MCF 10A (cell line): ENCODE measurements at regions not wholly inside any gene's neighbourhood (a gene's known extent, or its start where the extent isn't known, plus 50 kb on each side); places are given as distances from the start of the nearest gene placed in this dataset.

Experiments
- BruUV-seq: library from RNA; stranded (reverse); fragments of 400-500 nt; replicated peaks from 2 replicates; lab custom pipeline; 2021; lab: Mats Ljungman, UMichigan
- CTCF ChIA-PET: fragments of 300-600 bp; sonication (Branson Sonifier 250); formaldehyde crosslinking; extraction: SDS; loops from one replicate; lab custom pipeline; 2021; ENCODE audit warnings: antibody characterized with exemption, inconsistent platforms; lab: Yijun Ruan, JAX
- POLR2A ChIA-PET: fragments of 300-600, 350-650 bp; sonication (Branson Sonifier 250); formaldehyde crosslinking; extraction: SDS; loops from one replicate; lab custom pipeline; 2020; ENCODE audit warnings: antibody characterized with exemption, inconsistent platforms; lab: Yijun Ruan, JAX
- DNase-seq: peaks from one replicate; pipeline ENCODE4 v3.0.0-alpha.2; 2018; ENCODE audit not compliant: unreplicated experiment
- H3K27ac Mint-ChIP-seq: one replicate; pipeline ENCODE4 v1.8.0; 2022; ENCODE audit warnings: mild to moderate bottlenecking, low read depth, mixed read lengths; ENCODE audit not compliant: unreplicated experiment
- H3K27me3 Mint-ChIP-seq: one replicate; pipeline ENCODE4 v1.8.0; 2022; ENCODE audit warnings: mixed read lengths; ENCODE audit not compliant: insufficient read depth, unreplicated experiment
- H3K36me3 Mint-ChIP-seq: one replicate; pipeline ENCODE4 v1.8.0; 2022; ENCODE audit warnings: mild to moderate bottlenecking, moderate library complexity, mixed read lengths; ENCODE audit not compliant: insufficient read depth, unreplicated experiment
- H3K4me1 Mint-ChIP-seq: one replicate; pipeline ENCODE4 v1.8.0; 2022; ENCODE audit warnings: mixed read lengths; ENCODE audit not compliant: insufficient read depth, unreplicated experiment
- H3K4me3 Mint-ChIP-seq: one replicate; pipeline ENCODE4 v1.8.0; 2022; ENCODE audit warnings: mild to moderate bottlenecking, moderate library complexity, mixed read lengths; ENCODE audit not compliant: unreplicated experiment
- H3K9me3 Mint-ChIP-seq: one replicate; pipeline ENCODE4 v1.8.0; 2022; ENCODE audit warnings: mixed read lengths; ENCODE audit not compliant: unreplicated experiment
- CTCF ChIP-seq: fragments of 200-600 bp; IDR thresholded peaks from one replicate; pipeline ENCODE4 v1.8.0; 2022; ENCODE audit warnings: antibody characterized with exemption, mild to moderate bottlenecking; ENCODE audit not compliant: unreplicated experiment
- intact Hi-C: fragments of 100-400 bp; cut with micrococcal nuclease; formaldehyde crosslinking; loops from 2 replicates; pipeline ENCODE4 v1.14.1; 2022

- Mint-ChIP-seq H3K27ac (no peak overlapping the region), H3K27me3 (no peaks in the 10 kb centered on the region), H3K4me1 (no peaks in the 10 kb centered on the region), H3K36me3 (no peaks in the 10 kb centered on the region), H3K4me3 (no peak overlapping the region), H3K9me3 (peaks cover 23% of the 10 kb centered on the region)
- BruUV-seq = no TSS peak
- ChIA-PET POLR2A (no interaction called here), CTCF (interaction anchor here (0.6 to 0.7 kb wide), 2 partner anchors 122 to 246 kb away, joined by 3 to 4 read pairs; no protein-coding TSS in a partner anchor)
- no peak for DNase-seq
- intact Hi-C loops = no loop called here
- TF ChIP-seq CTCF = no peak
Measured at GRCh38 chr1:115233598-115233997, 104.5 kb downstream of the NGF start.

DNA sequence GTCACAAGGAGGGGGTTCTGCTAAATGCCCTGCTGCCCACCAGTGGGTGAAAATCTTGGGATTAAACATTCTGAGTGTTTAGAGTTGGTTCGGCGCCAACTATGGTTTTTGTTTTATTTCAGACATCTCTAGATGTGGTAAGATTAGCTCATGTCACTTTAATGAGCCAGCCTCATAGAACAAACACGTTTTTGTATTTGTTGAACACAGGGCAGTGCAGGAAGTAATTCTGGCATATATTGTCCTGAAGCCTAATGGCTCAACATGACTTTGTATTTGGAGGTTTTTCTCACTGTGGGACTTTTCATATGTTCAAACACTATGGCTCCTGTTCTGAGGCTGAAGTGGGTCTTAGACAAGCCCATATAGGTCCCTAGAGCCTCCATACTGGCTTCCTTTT lies 107.8 kb downstream of the NGF start:
- no peaks in the 10 kb centered on the region for H3K36me3 Mint-ChIP-seq
- H3K9me3 Mint-ChIP-seq = no peaks in the 10 kb centered on the region
- no TSS peak for BruUV-seq
- H3K27ac Mint-ChIP-seq = no peak overlapping the region
- DNase-seq = no peak
- intact Hi-C loops = no loop called here
- no peaks in the 10 kb centered on the region for H3K27me3 Mint-ChIP-seq
- ChIA-PET POLR2A (interaction anchor here (0.6 to 1.9 kb wide), 2 partner anchors 10 to 19 kb away, joined by 3 to 7 read pairs; no protein-coding TSS in a partner anchor), CTCF (no interaction called here)
- H3K4me1 Mint-ChIP-seq = no peaks in the 10 kb centered on the region
- no peak for TF ChIP-seq CTCF
- no peak overlapping the region for H3K4me3 Mint-ChIP-seq

DNA sequence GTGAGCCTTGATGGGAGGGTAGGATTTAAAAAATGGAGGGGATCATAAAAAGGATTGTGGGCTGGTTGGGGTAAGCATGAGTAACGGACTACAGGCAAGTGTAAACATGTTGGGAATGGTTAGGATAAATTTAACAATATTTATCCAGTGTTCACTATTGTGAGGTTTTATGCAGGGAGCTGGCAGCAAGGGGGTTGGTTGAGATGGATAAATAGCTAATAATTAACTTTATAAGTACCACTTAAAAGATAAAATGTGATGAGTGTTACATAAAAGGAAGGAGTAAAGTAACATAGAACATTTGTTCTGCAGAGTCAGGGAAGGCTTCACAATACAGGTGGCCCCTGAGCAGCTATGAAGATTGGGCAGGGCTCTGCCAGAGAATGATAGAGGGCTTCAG lies 109.0 kb downstream of the NGF start:
- CTCF ChIA-PET = interaction anchor here (0.8 kb wide), 1 partner anchor 86 kb away, joined by 3 read pairs; no protein-coding TSS in a partner anchor
- intact Hi-C loops = no loop called here
- BruUV-seq = no TSS peak
- DNase-seq = no peak
- peaks cover 7% of the 10 kb centered on the region for H3K4me1 Mint-ChIP-seq
- H3K4me3 Mint-ChIP-seq = no peak overlapping the region
- H3K9me3 Mint-ChIP-seq = no peaks in the 10 kb centered on the region
- H3K27ac Mint-ChIP-seq = no peak overlapping the region
- no peak for TF ChIP-seq CTCF
- H3K36me3 Mint-ChIP-seq = no peaks in the 10 kb centered on the region
- POLR2A ChIA-PET = interaction anchor here (0.5 to 1.9 kb wide), 4 partner anchors 9 to 30 kb away, joined by 3 to 7 read pairs (median 3); no protein-coding TSS in a partner anchor
- no peaks in the 10 kb centered on the region for H3K27me3 Mint-ChIP-seq

- peaks cover 8% of the 10 kb centered on the region for H3K4me1 Mint-ChIP-seq
- H3K36me3 Mint-ChIP-seq = no peaks in the 10 kb centered on the region
- no TSS peak for BruUV-seq
- no peak for DNase-seq
- no peaks in the 10 kb centered on the region for H3K9me3 Mint-ChIP-seq
- no peak overlapping the region for H3K27ac Mint-ChIP-seq
- H3K4me3 Mint-ChIP-seq = no peak overlapping the region
- ChIA-PET POLR2A (interaction anchor here (0.7 to 0.8 kb wide), 2 partner anchors 9 to 29 kb away, joined by 3 read pairs; no protein-coding TSS in a partner anchor), CTCF (no interaction called here)
- intact Hi-C loops = no loop called here
- H3K27me3 Mint-ChIP-seq = no peaks in the 10 kb centered on the region
- no peak for TF ChIP-seq CTCF
Measured at GRCh38 chr1:115228191-115228590, 109.9 kb downstream of the NGF start.
